ENCODE measurements at regions not wholly inside any gene's neighbourhood (a gene's known extent, or its start where the extent isn't known, plus 50 kb on each side); places are given as distances from the start of the nearest gene placed in this dataset.
"Not testable (repeated sequence)": the region's sequence is repeated elsewhere in the genome, so short reads cannot be mapped to it uniquely, and the experiment has no call there.

- Mint-ChIP-seq H3K27me3 (ENCODE audit: low read depth, unreplicated experiment) (no peaks in the 10 kb centered on the region), H3K4me1 (ENCODE audit: low read depth, unreplicated experiment) (peaks cover 1% of the 10 kb centered on the region), H3K4me3 (ENCODE audit: unreplicated experiment) (no peak overlapping the region), H3K27ac (ENCODE audit: unreplicated experiment) (no peak overlapping the region), H3K36me3 (ENCODE audit: low read depth, unreplicated experiment) (no peaks in the 10 kb centered on the region), H3K9me3 (ENCODE audit: unreplicated experiment) (peaks cover 2% of the 10 kb centered on the region)
- Histone ChIP-seq H3K4me3 (ENCODE audit: insufficient read depth, low read depth, low read length) (no peak overlapping the region), H3K4me2 (ENCODE audit: low read length) (no peak overlapping the region), H3K27me3 (ENCODE audit: insufficient read depth, low read length) (no peaks in the 10 kb centered on the region), H3K79me2 (ENCODE audit: insufficient read depth, low read length) (no peaks in the 10 kb centered on the region), H3K4me1 (ENCODE audit: insufficient read depth, low read length) (no peaks in the 10 kb centered on the region), H3K27ac (ENCODE audit: low read depth, low read length) (no peak overlapping the region), H3K9me3 (ENCODE audit: insufficient read depth, low read depth, low read length) (no peaks in the 10 kb centered on the region), H4K20me1 (ENCODE audit: insufficient read depth, low read length) (no peaks in the 10 kb centered on the region), H2AFZ (ENCODE audit: low read depth, low read length) (no peak overlapping the region), H3K36me3 (ENCODE audit: insufficient read depth, low read length) (no peaks in the 10 kb centered on the region), H3K9ac (ENCODE audit: low read length) (no peak overlapping the region)
- no peak for TF ChIP-seq CTCF (IDR thresholded peaks at IDR 0.05; ENCODE audit: insufficient read depth, low read depth, low read length)
- TF ChIP-seq EZH2 (IDR thresholded peaks at IDR 0.05; ENCODE audit: insufficient read depth, low read length) = no peak
- no peak for DNase-seq (ENCODE audit: low read depth)
- FAIRE-seq = no peak
Measured at GRCh38 chr6:55937951-55938690, 62.7 kb upstream of the BMP5 start.

- H3K4me3 ChIP-seq (ENCODE audit: insufficient read depth, low read depth, low read length) = no peak overlapping the region
- no peak for DNase-seq (ENCODE audit: low read depth)
- TF ChIP-seq EZH2 (IDR thresholded peaks at IDR 0.05; ENCODE audit: insufficient read depth, low read length) (no peak), CTCF (IDR thresholded peaks at IDR 0.05; ENCODE audit: insufficient read depth, low read depth, low read length) (no peak)
- H3K27me3 ChIP-seq (ENCODE audit: insufficient read depth, low read length) = no peaks in the 10 kb centered on the region
- H3K27ac ChIP-seq (ENCODE audit: low read depth, low read length) = no peak overlapping the region
- Mint-ChIP-seq H3K4me3 (ENCODE audit: unreplicated experiment) (no peak overlapping the region), H3K27me3 (ENCODE audit: low read depth, unreplicated experiment) (no peaks in the 10 kb centered on the region), H3K9me3 (ENCODE audit: unreplicated experiment) (peaks cover 2% of the 10 kb centered on the region), H3K27ac (ENCODE audit: unreplicated experiment) (no peak overlapping the region), H3K36me3 (ENCODE audit: low read depth, unreplicated experiment) (no peaks in the 10 kb centered on the region), H3K4me1 (ENCODE audit: low read depth, unreplicated experiment) (no peaks in the 10 kb centered on the region)
- H2AFZ ChIP-seq (ENCODE audit: low read depth, low read length) = no peak overlapping the region
- H4K20me1 ChIP-seq (ENCODE audit: insufficient read depth, low read length) = no peaks in the 10 kb centered on the region
- H3K4me2 ChIP-seq (ENCODE audit: low read length) = no peak overlapping the region
- H3K36me3 ChIP-seq (ENCODE audit: insufficient read depth, low read length) = no peaks in the 10 kb centered on the region
- H3K4me1 ChIP-seq (ENCODE audit: insufficient read depth, low read length) = no peaks in the 10 kb centered on the region
- no peaks in the 10 kb centered on the region for H3K9me3 ChIP-seq (ENCODE audit: insufficient read depth, low read depth, low read length)
- no peak overlapping the region for H3K9ac ChIP-seq (ENCODE audit: low read length)
- no peak for FAIRE-seq
- no peaks in the 10 kb centered on the region for H3K79me2 ChIP-seq (ENCODE audit: insufficient read depth, low read length)
Measured at GRCh38 chr6:55937261-55937947, 62.0 kb upstream of the BMP5 start.

- H3K36me3 Mint-ChIP-seq (ENCODE audit: low read depth, unreplicated experiment) = no peaks in the 10 kb centered on the region
- Histone ChIP-seq H3K4me2 (ENCODE audit: low read length) (no peak overlapping the region), H3K79me2 (ENCODE audit: insufficient read depth, low read length) (no peaks in the 10 kb centered on the region), H3K9ac (ENCODE audit: low read length) (no peak overlapping the region), H4K20me1 (ENCODE audit: insufficient read depth, low read length) (no peaks in the 10 kb centered on the region), H3K27me3 (ENCODE audit: insufficient read depth, low read length) (no peaks in the 10 kb centered on the region), H3K4me3 (ENCODE audit: insufficient read depth, low read depth, low read length) (no peak overlapping the region), H2AFZ (ENCODE audit: low read depth, low read length) (no peak overlapping the region), H3K36me3 (ENCODE audit: insufficient read depth, low read length) (no peaks in the 10 kb centered on the region), H3K27ac (ENCODE audit: low read depth, low read length) (no peak overlapping the region), H3K9me3 (ENCODE audit: insufficient read depth, low read depth, low read length) (no peaks in the 10 kb centered on the region), H3K4me1 (ENCODE audit: insufficient read depth, low read length) (no peaks in the 10 kb centered on the region)
- no peak overlapping the region for H3K4me3 Mint-ChIP-seq (ENCODE audit: unreplicated experiment)
- H3K27ac Mint-ChIP-seq (ENCODE audit: unreplicated experiment) = no peak overlapping the region
- no peaks in the 10 kb centered on the region for H3K27me3 Mint-ChIP-seq (ENCODE audit: low read depth, unreplicated experiment)
- H3K4me1 Mint-ChIP-seq (ENCODE audit: low read depth, unreplicated experiment) = no peaks in the 10 kb centered on the region
- no peak for TF ChIP-seq CTCF (IDR thresholded peaks at IDR 0.05; ENCODE audit: insufficient read depth, low read depth, low read length)
- no peak for TF ChIP-seq EZH2 (IDR thresholded peaks at IDR 0.05; ENCODE audit: insufficient read depth, low read length)
- DNase-seq (ENCODE audit: low read depth) (no peak), FAIRE-seq (no peak)
- H3K9me3 Mint-ChIP-seq (ENCODE audit: unreplicated experiment) = no peaks in the 10 kb centered on the region
Measured at GRCh38 chr6:55931101-55931500, 55.7 kb upstream of the BMP5 start.

- H4K20me1 ChIP-seq (ENCODE audit: insufficient read depth, low read length); DNase-seq (ENCODE audit: low read depth); H3K36me3 Mint-ChIP-seq (ENCODE audit: low read depth, unreplicated experiment); H3K4me1 Mint-ChIP-seq (ENCODE audit: low read depth, unreplicated experiment); H3K36me3 ChIP-seq (ENCODE audit: insufficient read depth, low read length); FAIRE-seq; H3K4me2 ChIP-seq (ENCODE audit: low read length); H3K9me3 Mint-ChIP-seq (ENCODE audit: unreplicated experiment); H3K9ac ChIP-seq (ENCODE audit: low read length); H3K27me3 ChIP-seq (ENCODE audit: insufficient read depth, low read length); H3K27ac ChIP-seq (ENCODE audit: low read depth, low read length); H3K4me3 Mint-ChIP-seq (ENCODE audit: unreplicated experiment); H3K9me3 ChIP-seq (ENCODE audit: insufficient read depth, low read depth, low read length); H3K4me1 ChIP-seq (ENCODE audit: insufficient read depth, low read length); H3K4me3 ChIP-seq (ENCODE audit: insufficient read depth, low read depth, low read length); H3K27ac Mint-ChIP-seq (ENCODE audit: unreplicated experiment); H3K27me3 Mint-ChIP-seq (ENCODE audit: low read depth, unreplicated experiment); H3K79me2 ChIP-seq (ENCODE audit: insufficient read depth, low read length); H2AFZ ChIP-seq (ENCODE audit: low read depth, low read length): not testable (repeated sequence)
Measured at GRCh38 chr6:55927713-55928112, 52.3 kb upstream of the BMP5 start.
